ENCODE measurements at regions not wholly inside any gene's neighbourhood (a gene's known extent, or its start where the extent isn't known, plus 50 kb on each side); places are given as distances from the start of the nearest gene placed in this dataset.

DNA sequence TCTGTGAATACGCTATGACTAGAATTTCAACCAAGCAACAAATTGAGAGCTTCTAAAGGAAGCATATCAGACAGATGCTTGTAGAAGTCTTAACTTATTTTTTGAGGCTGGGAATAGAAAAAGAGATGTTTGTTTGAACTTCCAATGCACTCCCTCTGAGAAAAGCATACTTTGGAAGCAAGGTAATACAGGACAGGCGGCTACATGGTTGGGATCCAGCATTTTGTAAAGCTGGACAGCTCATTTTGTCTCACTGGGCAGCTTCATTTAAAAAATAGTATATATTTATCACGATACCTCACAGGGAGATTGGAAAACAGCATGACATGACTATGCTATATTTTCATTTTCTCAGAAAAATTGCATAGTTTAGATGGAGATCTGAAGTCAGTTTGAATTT, 821.3 kb upstream of the API5 start:
- ChIA-PET POLR2A (no interaction called here), CTCF (no interaction called here)
- in situ Hi-C loops (cut with HindIII; ENCODE audit: low pct_unique_long_range_greater_than_20kb, low sequenced_read_pairs) (no loop called here), intact Hi-C loops (cut with micrococcal nuclease; ENCODE audit: unreplicated experiment) (no loop called here)
- H3K9me3 ChIP-seq (ENCODE audit: control insufficient read depth, insufficient read depth, low read depth, low read length): no peaks in the 10 kb centered on the region
- H3K4me1 ChIP-seq (ENCODE audit: control insufficient read depth, insufficient read depth, low read length): no peaks in the 10 kb centered on the region
- no peak overlapping the region for H3K4me3 ChIP-seq (ENCODE audit: low read depth in 2 of 2, low read length in 2 of 2)
- BruUV-seq (replicated peaks): no TSS peak
- H3K27me3 ChIP-seq (ENCODE audit: control insufficient read depth, insufficient read depth, low read length): no peaks in the 10 kb centered on the region
- no peaks in the 10 kb centered on the region for H3K36me3 ChIP-seq (ENCODE audit: control insufficient read depth, insufficient read depth, low read length)
- H3K27ac ChIP-seq (ENCODE audit: low read length): no peak overlapping the region
- no peak for TF ChIP-seq TCF7L2 (IDR thresholded peaks at IDR 0.05; ENCODE audit: low read depth, low read length)
- TF ChIP-seq, protein P1, sequence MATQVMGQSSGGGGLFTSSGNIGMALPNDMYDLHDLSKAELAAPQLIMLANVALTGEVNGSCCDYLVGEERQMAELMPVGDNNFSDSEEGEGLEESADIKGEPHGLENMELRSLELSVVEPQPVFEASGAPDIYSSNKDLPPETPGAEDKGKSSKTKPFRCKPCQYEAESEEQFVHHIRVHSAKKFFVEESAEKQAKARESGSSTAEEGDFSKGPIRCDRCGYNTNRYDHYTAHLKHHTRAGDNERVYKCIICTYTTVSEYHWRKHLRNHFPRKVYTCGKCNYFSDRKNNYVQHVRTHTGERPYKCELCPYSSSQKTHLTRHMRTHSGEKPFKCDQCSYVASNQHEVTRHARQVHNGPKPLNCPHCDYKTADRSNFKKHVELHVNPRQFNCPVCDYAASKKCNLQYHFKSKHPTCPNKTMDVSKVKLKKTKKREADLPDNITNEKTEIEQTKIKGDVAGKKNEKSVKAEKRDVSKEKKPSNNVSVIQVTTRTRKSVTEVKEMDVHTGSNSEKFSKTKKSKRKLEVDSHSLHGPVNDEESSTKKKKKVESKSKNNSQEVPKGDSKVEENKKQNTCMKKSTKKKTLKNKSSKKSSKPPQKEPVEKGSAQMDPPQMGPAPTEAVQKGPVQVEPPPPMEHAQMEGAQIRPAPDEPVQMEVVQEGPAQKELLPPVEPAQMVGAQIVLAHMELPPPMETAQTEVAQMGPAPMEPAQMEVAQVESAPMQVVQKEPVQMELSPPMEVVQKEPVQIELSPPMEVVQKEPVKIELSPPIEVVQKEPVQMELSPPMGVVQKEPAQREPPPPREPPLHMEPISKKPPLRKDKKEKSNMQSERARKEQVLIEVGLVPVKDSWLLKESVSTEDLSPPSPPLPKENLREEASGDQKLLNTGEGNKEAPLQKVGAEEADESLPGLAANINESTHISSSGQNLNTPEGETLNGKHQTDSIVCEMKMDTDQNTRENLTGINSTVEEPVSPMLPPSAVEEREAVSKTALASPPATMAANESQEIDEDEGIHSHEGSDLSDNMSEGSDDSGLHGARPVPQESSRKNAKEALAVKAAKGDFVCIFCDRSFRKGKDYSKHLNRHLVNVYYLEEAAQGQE (IDR thresholded peaks at IDR 0.05; ENCODE audit: insufficient read depth in 1 of 2, low read depth in 2 of 2, low read length in 1 of 2): no peak
- TF ChIP-seq, protein P2, sequence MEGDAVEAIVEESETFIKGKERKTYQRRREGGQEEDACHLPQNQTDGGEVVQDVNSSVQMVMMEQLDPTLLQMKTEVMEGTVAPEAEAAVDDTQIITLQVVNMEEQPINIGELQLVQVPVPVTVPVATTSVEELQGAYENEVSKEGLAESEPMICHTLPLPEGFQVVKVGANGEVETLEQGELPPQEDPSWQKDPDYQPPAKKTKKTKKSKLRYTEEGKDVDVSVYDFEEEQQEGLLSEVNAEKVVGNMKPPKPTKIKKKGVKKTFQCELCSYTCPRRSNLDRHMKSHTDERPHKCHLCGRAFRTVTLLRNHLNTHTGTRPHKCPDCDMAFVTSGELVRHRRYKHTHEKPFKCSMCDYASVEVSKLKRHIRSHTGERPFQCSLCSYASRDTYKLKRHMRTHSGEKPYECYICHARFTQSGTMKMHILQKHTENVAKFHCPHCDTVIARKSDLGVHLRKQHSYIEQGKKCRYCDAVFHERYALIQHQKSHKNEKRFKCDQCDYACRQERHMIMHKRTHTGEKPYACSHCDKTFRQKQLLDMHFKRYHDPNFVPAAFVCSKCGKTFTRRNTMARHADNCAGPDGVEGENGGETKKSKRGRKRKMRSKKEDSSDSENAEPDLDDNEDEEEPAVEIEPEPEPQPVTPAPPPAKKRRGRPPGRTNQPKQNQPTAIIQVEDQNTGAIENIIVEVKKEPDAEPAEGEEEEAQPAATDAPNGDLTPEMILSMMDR (IDR thresholded peaks at IDR 0.05): no peak
- TF ChIP-seq SIN3A (IDR thresholded peaks at IDR 0.05; ENCODE audit: borderline replicate concordance, insufficient read depth, low read depth, low read length): no peak
- TF ChIP-seq POLR2AphosphoS5 (IDR thresholded peaks at IDR 0.05; ENCODE audit: low read depth, low read length): no peak
- DNase-seq (ENCODE audit: low read depth, low spot score) (no peak), ATAC-seq (no peak)

DNA sequence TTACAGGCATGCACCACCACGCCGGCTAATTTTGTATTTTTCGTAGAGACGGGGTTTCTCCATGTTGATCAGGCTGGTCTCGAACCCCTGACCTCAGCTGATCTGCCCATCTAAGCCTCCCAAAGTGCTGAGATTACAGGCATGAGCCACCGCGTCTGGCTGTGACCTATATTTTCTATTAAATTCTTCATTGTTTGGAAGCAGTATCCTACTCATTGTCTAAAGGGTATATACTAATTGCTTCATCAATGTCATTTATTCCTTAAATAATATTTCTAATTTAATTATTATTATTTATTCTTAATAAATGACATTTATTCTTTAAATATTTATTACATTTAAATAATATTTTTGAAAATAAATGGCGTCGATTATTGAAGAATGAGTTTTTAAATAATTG, 817.3 kb upstream of the API5 start:
- DNase-seq (ENCODE audit: low read depth, low spot score) (no peak), ATAC-seq (no peak)
- Histone ChIP-seq H3K4me3 (ENCODE audit: low read depth in 2 of 2, low read length in 2 of 2) (no peak overlapping the region), H3K27ac (ENCODE audit: low read length) (no peak overlapping the region), H3K9me3 (ENCODE audit: control insufficient read depth, insufficient read depth, low read depth, low read length) (no peaks in the 10 kb centered on the region), H3K4me1 (ENCODE audit: control insufficient read depth, insufficient read depth, low read length) (no peaks in the 10 kb centered on the region), H3K36me3 (ENCODE audit: control insufficient read depth, insufficient read depth, low read length) (no peaks in the 10 kb centered on the region), H3K27me3 (ENCODE audit: control insufficient read depth, insufficient read depth, low read length) (no peaks in the 10 kb centered on the region)
- ChIA-PET CTCF (no interaction called here), POLR2A (no interaction called here)
- TF ChIP-seq, protein P1 (IDR thresholded peaks at IDR 0.05; ENCODE audit: insufficient read depth in 1 of 2, low read depth in 2 of 2, low read length in 1 of 2): no peak
- TF ChIP-seq TCF7L2 (IDR thresholded peaks at IDR 0.05; ENCODE audit: low read depth, low read length): no peak
- intact Hi-C loops (cut with micrococcal nuclease; ENCODE audit: unreplicated experiment): no loop called here
- no TSS peak for BruUV-seq (replicated peaks)
- in situ Hi-C loops (cut with HindIII; ENCODE audit: low pct_unique_long_range_greater_than_20kb, low sequenced_read_pairs): no loop called here

Measured in Panc1 (cell line).